ENCODE measurements at regions not wholly inside any gene's neighbourhood (a gene's known extent, or its start where the extent isn't known, plus 50 kb on each side); places are given as distances from the start of the nearest gene placed in this dataset.

DNA sequence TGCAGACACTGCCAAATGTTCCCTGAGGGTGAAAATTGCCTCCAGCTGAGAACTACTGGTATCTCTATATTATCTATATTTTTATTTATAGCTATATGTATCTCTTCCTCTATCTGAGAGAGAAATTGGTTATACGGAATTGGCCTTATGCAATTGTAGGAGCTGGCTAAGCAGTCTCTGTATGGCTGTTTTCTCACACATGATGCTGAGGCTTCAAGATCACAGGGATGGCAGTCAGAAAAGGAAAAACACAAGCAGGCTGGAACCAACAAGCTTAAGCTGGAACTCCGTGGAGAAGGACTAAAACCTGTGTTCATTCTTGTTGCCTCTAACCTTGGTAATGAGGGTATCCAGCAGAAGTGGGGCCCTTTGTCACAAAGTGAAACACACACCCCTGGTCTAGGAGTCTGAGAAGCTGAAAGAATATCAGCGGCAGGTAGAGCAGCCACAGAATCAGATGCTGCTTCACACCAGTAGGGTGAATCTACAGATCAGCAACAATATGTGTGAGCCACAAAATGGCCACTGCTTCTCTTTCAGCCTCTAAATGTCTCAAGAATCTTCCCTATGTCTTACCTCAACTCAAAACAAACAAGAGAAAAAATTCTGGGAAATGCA is 166.5 kb upstream of the PPP1R2C start:
- DNase-seq (ENCODE audit: insufficient read length, low spot score, missing footprints) = no peak
- Histone ChIP-seq H3K4me3 (ENCODE audit: insufficient read depth, low read length) (no peak overlapping the region), H3K4me1 (ENCODE audit: insufficient read depth, low read length) (no peaks in the 10 kb centered on the region), H3K27ac (ENCODE audit: low read depth, low read length) (no peak overlapping the region), H2AFZ (ENCODE audit: low read length) (no peak overlapping the region), H3K9me3 (ENCODE audit: low read depth, low read length) (no peaks in the 10 kb centered on the region), H3K4me2 (ENCODE audit: insufficient read depth, low read length) (no peak overlapping the region), H3K79me2 (ENCODE audit: insufficient read depth, low read length) (no peaks in the 10 kb centered on the region), H4K20me1 (ENCODE audit: insufficient read depth, low read length) (no peaks in the 10 kb centered on the region), H3K27me3 (ENCODE audit: insufficient read depth, low read length) (no peaks in the 10 kb centered on the region), H3K36me3 (ENCODE audit: insufficient read depth, low read length) (no peaks in the 10 kb centered on the region)
- TF ChIP-seq, protein P1, sequence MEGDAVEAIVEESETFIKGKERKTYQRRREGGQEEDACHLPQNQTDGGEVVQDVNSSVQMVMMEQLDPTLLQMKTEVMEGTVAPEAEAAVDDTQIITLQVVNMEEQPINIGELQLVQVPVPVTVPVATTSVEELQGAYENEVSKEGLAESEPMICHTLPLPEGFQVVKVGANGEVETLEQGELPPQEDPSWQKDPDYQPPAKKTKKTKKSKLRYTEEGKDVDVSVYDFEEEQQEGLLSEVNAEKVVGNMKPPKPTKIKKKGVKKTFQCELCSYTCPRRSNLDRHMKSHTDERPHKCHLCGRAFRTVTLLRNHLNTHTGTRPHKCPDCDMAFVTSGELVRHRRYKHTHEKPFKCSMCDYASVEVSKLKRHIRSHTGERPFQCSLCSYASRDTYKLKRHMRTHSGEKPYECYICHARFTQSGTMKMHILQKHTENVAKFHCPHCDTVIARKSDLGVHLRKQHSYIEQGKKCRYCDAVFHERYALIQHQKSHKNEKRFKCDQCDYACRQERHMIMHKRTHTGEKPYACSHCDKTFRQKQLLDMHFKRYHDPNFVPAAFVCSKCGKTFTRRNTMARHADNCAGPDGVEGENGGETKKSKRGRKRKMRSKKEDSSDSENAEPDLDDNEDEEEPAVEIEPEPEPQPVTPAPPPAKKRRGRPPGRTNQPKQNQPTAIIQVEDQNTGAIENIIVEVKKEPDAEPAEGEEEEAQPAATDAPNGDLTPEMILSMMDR (IDR thresholded peaks at IDR 0.05; ENCODE audit: extremely low read depth, low read depth, low read length) = no peak

DNA sequence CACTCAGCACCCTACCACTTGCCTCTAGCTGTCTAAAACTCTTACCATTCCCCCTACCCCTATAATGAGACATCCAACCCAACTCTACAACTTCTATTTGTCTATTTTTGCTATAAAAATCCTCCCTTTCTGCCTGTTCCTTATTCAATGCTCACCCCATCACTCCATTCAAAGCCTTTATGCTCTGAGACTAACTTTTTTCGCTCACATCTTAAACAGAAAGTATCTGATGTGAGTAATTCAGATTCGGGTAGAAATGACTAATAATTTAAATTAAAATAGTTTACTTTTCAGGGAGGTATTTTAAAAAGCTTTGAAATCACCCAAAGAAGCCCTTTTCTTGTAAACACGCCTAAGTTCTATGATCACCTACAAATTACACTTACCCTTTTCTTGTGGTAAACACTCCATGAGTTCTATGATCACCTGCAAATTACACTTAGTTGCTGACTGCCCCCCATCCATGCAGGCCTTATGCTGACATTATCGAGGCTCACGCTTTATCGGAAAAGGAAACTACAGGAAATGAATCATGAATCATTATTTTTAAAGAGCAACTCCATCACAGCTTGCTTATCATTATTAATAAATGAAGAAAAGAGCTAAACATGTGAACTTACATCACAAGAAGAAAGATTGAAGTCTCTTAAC is 168.7 kb upstream of the PPP1R2C start:
- H3K4me3 ChIP-seq (ENCODE audit: insufficient read depth, low read length) = no peak overlapping the region
- TF ChIP-seq, protein P1 (IDR thresholded peaks at IDR 0.05; ENCODE audit: extremely low read depth, low read depth, low read length) = no peak
- H3K79me2 ChIP-seq (ENCODE audit: insufficient read depth, low read length) = no peaks in the 10 kb centered on the region
- H3K36me3 ChIP-seq (ENCODE audit: insufficient read depth, low read length) = no peaks in the 10 kb centered on the region
- H3K27me3 ChIP-seq (ENCODE audit: insufficient read depth, low read length) = no peaks in the 10 kb centered on the region
- no peak overlapping the region for H2AFZ ChIP-seq (ENCODE audit: low read length)
- H4K20me1 ChIP-seq (ENCODE audit: insufficient read depth, low read length) = no peaks in the 10 kb centered on the region
- no peaks in the 10 kb centered on the region for H3K4me1 ChIP-seq (ENCODE audit: insufficient read depth, low read length)
- no peak overlapping the region for H3K27ac ChIP-seq (ENCODE audit: low read depth, low read length)
- H3K4me2 ChIP-seq (ENCODE audit: insufficient read depth, low read length) = no peak overlapping the region
- H3K9me3 ChIP-seq (ENCODE audit: low read depth, low read length) = no peaks in the 10 kb centered on the region
- DNase-seq (ENCODE audit: insufficient read length, low spot score, missing footprints) = no peak

DNA sequence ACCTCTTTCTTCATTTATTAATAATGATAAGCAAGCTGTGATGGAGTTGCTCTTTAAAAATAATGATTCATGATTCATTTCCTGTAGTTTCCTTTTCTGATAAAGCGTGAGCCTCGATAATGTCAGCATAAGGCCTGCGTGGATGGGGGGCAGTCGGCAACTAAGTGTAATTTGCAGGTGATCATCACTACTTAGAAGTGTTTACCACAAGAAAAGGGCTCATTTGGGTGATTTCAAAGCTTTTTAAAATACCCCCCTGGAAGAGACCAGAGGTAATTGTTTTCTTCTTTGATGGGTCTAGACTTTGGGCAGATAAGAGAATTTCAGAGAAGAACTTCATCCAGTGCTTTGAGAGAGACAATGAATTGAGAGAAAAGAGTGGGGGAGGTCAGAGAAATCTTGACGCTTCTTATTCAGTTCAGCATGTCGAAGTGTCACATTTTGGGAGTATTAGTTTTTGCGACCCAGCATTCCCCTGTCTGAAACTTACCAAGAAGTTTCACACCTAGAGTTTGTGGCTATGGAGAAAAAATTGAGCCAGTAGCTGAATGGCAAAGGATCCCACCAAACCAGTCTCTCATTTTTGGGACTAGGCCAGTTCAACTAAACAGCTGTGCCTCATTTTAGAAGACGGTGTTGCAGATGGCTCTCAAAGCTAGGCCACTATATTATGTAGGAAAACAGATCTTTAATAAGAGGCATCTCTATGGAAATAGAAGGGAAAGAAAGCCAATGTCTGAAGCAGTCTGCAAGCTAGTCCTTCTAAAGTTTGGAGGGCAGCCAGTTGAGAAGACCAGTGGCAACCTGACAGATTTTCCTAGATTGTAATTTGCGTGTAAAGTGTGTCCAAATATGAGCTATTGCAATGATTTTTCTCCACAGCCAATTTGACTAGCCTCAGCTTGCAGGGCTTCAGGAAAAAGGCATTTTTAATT is 171.0 kb upstream of the PPP1R2C start:
- no peaks in the 10 kb centered on the region for H3K9me3 ChIP-seq (ENCODE audit: low read depth, low read length)
- H3K79me2 ChIP-seq (ENCODE audit: insufficient read depth, low read length) = no peaks in the 10 kb centered on the region
- no peaks in the 10 kb centered on the region for H3K27me3 ChIP-seq (ENCODE audit: insufficient read depth, low read length)
- no peaks in the 10 kb centered on the region for H3K36me3 ChIP-seq (ENCODE audit: insufficient read depth, low read length)
- H3K4me3 ChIP-seq (ENCODE audit: insufficient read depth, low read length) = no peak overlapping the region
- no peak overlapping the region for H2AFZ ChIP-seq (ENCODE audit: low read length)
- no peak for DNase-seq (ENCODE audit: insufficient read length, low spot score, missing footprints)
- TF ChIP-seq, protein P1 (IDR thresholded peaks at IDR 0.05; ENCODE audit: extremely low read depth, low read depth, low read length) = no peak
- no peak overlapping the region for H3K27ac ChIP-seq (ENCODE audit: low read depth, low read length)
- no peak overlapping the region for H3K4me2 ChIP-seq (ENCODE audit: insufficient read depth, low read length)
- H4K20me1 ChIP-seq (ENCODE audit: insufficient read depth, low read length) = no peaks in the 10 kb centered on the region
- H3K4me1 ChIP-seq (ENCODE audit: insufficient read depth, low read length) = no peaks in the 10 kb centered on the region

DNA sequence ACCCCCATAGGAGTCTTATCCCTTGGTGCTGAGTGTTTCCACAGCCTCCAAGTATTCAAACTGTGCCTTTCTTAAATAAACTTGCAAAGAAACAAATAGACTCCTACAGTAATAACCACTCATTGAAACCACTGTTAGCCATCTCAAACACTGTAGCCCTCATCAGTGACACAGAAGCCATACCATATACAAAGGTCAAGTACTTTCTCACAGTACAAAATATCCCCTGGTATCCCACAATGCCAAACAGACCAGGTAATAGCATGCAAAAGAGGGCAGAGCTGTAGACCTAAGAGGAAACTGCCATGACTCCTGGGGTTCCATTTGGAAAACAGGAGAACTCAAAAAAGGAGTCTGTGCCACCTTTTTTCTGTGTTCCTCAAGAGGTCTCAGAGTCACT is 173.8 kb upstream of the PPP1R2C start:
- Histone ChIP-seq H3K4me3 (ENCODE audit: insufficient read depth, low read length) (no peak overlapping the region), H3K9me3 (ENCODE audit: low read depth, low read length) (no peaks in the 10 kb centered on the region), H3K27ac (ENCODE audit: low read depth, low read length) (no peak overlapping the region), H3K36me3 (ENCODE audit: insufficient read depth, low read length) (no peaks in the 10 kb centered on the region), H3K27me3 (ENCODE audit: insufficient read depth, low read length) (no peaks in the 10 kb centered on the region), H3K79me2 (ENCODE audit: insufficient read depth, low read length) (no peaks in the 10 kb centered on the region), H2AFZ (ENCODE audit: low read length) (no peak overlapping the region), H3K4me1 (ENCODE audit: insufficient read depth, low read length) (no peaks in the 10 kb centered on the region), H3K4me2 (ENCODE audit: insufficient read depth, low read length) (no peak overlapping the region), H4K20me1 (ENCODE audit: insufficient read depth, low read length) (no peaks in the 10 kb centered on the region)
- DNase-seq (ENCODE audit: insufficient read length, low spot score, missing footprints) = no peak
- TF ChIP-seq, protein P1 (IDR thresholded peaks at IDR 0.05; ENCODE audit: extremely low read depth, low read depth, low read length) = no peak

All from osteoblast (primary cell).